Activated naive CD8-positive, alpha-beta T cell treated with anti-CD3 and anti-CD28 coated beads, Interleukin-2, amount 10 ng/mL, durations not matched to agents 7 days and 5 days (primary cell): ENCODE measurements at regions not wholly inside any gene's neighbourhood (a gene's known extent, or its start where the extent isn't known, plus 50 kb on each side); places are given as distances from the start of the nearest gene placed in this dataset.
A peak's percentile ranks its signal among the peaks of the same experiment; 100 is the strongest.

ENCODE experiments used
- ATAC-seq: fragments of 150-1000 bp; cut with Tn5 transposase; one replicate; pipeline ENCODE4 v1.10.0; 2021; ENCODE audit warnings: low read depth, moderate library complexity
- POLR2A ChIA-PET: fragments of 350-600 bp; sonication (Branson Sonifier 250); formaldehyde crosslinking; loops from one replicate; lab custom pipeline; 2021; ENCODE audit warnings: antibody characterized with exemption; lab: Charles Lee
- DNase-seq: peaks from one replicate; pipeline ENCODE4 v3.0.0; 2021
- H3K27ac Mint-ChIP-seq: one replicate; pipeline ENCODE4 v1.8.0; 2022; ENCODE audit warnings: mild to moderate bottlenecking, mixed read lengths
- H3K27me3 Mint-ChIP-seq: one replicate; pipeline ENCODE4 v1.8.0; 2022; ENCODE audit warnings: mild to moderate bottlenecking, moderate library complexity, mixed read lengths
- H3K36me3 Mint-ChIP-seq: one replicate; pipeline ENCODE4 v1.8.0; 2021; ENCODE audit warnings: mild to moderate bottlenecking, mixed read lengths
- H3K4me1 Mint-ChIP-seq: one replicate; pipeline ENCODE4 v1.8.0; 2021; ENCODE audit warnings: mixed read lengths
- H3K4me3 Mint-ChIP-seq: one replicate; pipeline ENCODE4 v1.8.0; 2022; ENCODE audit warnings: mild to moderate bottlenecking, moderate library complexity, mixed read lengths
- H3K9me3 Mint-ChIP-seq: one replicate; pipeline ENCODE4 v1.8.0; 2021; ENCODE audit warnings: mixed read lengths

GRCh38 chr18:11553098-11553940 is 56.1 kb upstream of the SLC35G4 start:
- Mint-ChIP-seq H3K4me1 (peaks cover 4% of the 10 kb centered on the region), H3K9me3 (no peaks in the 10 kb centered on the region), H3K27ac (no peak overlapping the region), H3K4me3 (no peak overlapping the region), H3K36me3 (no peaks in the 10 kb centered on the region), H3K27me3 (peaks cover 7% of the 10 kb centered on the region)
- POLR2A ChIA-PET: no interaction called here
- peak; percentile 60 for ATAC-seq
- DNase-seq: no peak

DNA sequence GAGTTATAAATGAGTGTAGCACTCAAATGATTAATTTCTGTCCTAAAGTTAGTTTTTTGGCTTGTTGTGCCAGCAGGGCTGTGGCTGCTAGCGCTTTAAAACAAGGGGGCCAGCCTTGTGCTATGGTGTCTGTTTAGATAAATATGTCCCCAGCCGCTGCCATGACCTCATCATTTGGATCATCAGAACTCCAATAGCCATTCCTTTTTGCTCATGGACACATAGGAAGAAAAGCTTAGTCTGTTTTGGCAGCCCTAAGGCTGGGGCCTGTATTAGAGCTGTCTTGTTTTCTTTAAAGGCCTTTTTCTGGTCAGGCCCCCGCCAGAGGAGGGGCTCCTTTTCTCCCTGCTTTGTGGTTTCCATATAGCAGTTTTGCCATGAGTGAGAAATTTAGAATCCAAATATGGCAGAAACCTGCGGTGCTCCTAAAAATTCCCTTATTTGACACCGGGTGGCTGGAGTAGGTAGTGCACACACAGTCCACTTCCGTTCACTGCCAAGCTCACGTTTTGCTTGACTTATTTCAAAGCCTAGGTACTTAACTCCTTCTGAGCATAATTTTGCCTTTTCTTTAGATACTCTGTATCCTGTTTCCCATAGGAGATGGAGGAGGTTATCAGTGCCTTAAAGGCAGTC is 60.4 kb upstream of the SLC35G4 start:
- no peak for DNase-seq
- H3K27ac Mint-ChIP-seq: no peak overlapping the region
- POLR2A ChIA-PET: no interaction called here
- peaks cover 6% of the 10 kb centered on the region for H3K9me3 Mint-ChIP-seq
- H3K27me3 Mint-ChIP-seq: peaks cover 6% of the 10 kb centered on the region
- no peak overlapping the region for H3K4me3 Mint-ChIP-seq
- no peak for ATAC-seq
- peaks cover 4% of the 10 kb centered on the region for H3K4me1 Mint-ChIP-seq
- no peaks in the 10 kb centered on the region for H3K36me3 Mint-ChIP-seq

DNA sequence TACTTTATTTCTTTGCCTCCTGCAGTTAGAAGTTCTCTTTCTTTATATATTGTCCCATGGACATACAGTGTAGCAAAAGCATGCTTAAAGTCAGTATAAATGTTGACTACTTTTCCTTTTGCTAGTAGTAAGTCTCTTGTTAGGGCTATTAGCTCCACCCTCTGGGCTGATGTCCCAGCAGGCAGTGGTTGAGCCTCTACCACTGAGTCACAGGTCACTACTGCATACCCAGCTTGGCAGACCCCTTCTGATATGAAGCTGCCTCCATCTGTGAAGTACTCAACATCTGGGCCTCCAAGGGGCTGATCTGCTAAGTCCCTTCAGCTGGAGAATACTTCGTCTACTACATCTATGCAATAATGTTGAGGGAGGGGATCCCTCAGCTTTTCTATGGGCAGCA is 61.0 kb upstream of the SLC35G4 start:
- Mint-ChIP-seq H3K36me3 (no peaks in the 10 kb centered on the region), H3K4me1 (peaks cover 2% of the 10 kb centered on the region), H3K9me3 (peaks cover 6% of the 10 kb centered on the region), H3K4me3 (no peak overlapping the region), H3K27ac (no peak overlapping the region), H3K27me3 (peaks cover 4% of the 10 kb centered on the region)
- ATAC-seq (no peak), DNase-seq (no peak)
- POLR2A ChIA-PET: no interaction called here

DNA sequence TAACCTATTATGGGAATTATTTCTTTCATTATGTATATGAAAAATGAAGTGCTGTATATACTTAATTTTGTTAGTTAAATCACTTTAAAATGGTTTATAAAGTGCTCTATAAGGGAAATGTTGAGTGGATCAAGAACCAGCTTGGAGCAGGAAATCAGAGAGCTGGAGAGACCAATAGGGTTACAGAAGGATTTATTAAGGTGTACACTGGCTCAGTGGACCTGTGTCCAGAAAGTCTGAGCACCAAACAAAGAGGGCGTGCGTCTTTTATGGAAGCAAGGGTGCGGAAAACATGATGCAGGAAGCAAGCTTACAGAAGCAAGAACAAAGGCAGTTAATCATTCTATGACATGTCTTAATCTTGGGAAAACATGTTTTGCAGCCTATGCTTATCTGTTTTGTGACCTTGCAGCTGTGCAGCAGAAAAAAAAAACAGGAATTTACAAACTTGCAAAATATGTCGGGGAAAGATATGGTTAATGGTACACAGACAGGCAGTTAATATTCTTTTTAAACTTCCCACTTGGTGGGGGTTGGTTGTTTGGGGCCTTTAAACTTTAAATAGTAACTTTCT is 65.2 kb upstream of the SLC35G4 start:
- Mint-ChIP-seq H3K4me1 (no peaks in the 10 kb centered on the region), H3K36me3 (no peaks in the 10 kb centered on the region), H3K27me3 (peaks cover 9% of the 10 kb centered on the region), H3K4me3 (no peak overlapping the region), H3K9me3 (peaks cover 6% of the 10 kb centered on the region), H3K27ac (no peak overlapping the region)
- ATAC-seq: no peak
- POLR2A ChIA-PET: no interaction called here
- DNase-seq: no peak

DNA sequence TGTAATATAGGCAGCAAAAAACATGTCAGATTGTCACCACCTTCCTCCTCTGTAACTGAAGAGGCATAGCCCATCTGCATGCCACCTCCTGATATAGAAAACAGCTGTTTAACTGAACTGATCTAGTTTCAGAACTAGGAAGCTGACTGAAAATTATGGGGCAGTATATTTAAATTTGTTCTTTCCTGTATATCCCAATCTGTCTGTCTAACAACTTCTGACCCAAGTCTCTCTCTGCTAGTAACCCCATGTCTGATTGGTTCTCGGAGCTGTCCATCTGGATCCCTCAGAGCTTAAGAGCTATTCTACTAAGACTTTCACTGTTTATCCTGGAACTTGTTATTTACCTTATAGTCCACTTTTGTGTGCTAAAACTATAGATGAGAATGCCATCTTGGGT is 68.2 kb upstream of the SLC35G4 start:
- no peaks in the 10 kb centered on the region for H3K36me3 Mint-ChIP-seq
- peaks cover 6% of the 10 kb centered on the region for H3K9me3 Mint-ChIP-seq
- DNase-seq: no peak
- H3K4me3 Mint-ChIP-seq: no peak overlapping the region
- H3K27me3 Mint-ChIP-seq: peaks cover 9% of the 10 kb centered on the region
- POLR2A ChIA-PET: no interaction called here
- no peak for ATAC-seq
- no peak overlapping the region for H3K27ac Mint-ChIP-seq
- H3K4me1 Mint-ChIP-seq: no peaks in the 10 kb centered on the region

- DNase-seq (no peak), ATAC-seq (no peak)
- POLR2A ChIA-PET: no interaction called here
- H3K27ac Mint-ChIP-seq: no peak overlapping the region
- no peaks in the 10 kb centered on the region for H3K36me3 Mint-ChIP-seq
- H3K9me3 Mint-ChIP-seq: peaks cover 1% of the 10 kb centered on the region
- H3K27me3 Mint-ChIP-seq: peaks cover 6% of the 10 kb centered on the region
- H3K4me3 Mint-ChIP-seq: no peak overlapping the region
- no peaks in the 10 kb centered on the region for H3K4me1 Mint-ChIP-seq
Measured at GRCh38 chr18:11533942-11534496, 75.4 kb upstream of the SLC35G4 start.

GRCh38 chr18:11533513-11533890 is 75.9 kb upstream of the SLC35G4 start:
- ATAC-seq: no peak
- Mint-ChIP-seq H3K27ac (no peak overlapping the region), H3K4me3 (no peak overlapping the region), H3K36me3 (no peaks in the 10 kb centered on the region), H3K27me3 (peaks cover 6% of the 10 kb centered on the region), H3K4me1 (no peaks in the 10 kb centered on the region), H3K9me3 (peaks cover 1% of the 10 kb centered on the region)
- POLR2A ChIA-PET: no interaction called here
- DNase-seq: no peak

GRCh38 chr18:11532758-11533512 is 76.5 kb upstream of the SLC35G4 start:
- Mint-ChIP-seq H3K36me3 (no peaks in the 10 kb centered on the region), H3K27ac (no peak overlapping the region), H3K27me3 (peaks cover 4% of the 10 kb centered on the region), H3K9me3 (peaks cover 1% of the 10 kb centered on the region), H3K4me1 (no peaks in the 10 kb centered on the region), H3K4me3 (no peak overlapping the region)
- DNase-seq (no peak), ATAC-seq (no peak)
- POLR2A ChIA-PET: no interaction called here

- no peaks in the 10 kb centered on the region for H3K9me3 Mint-ChIP-seq
- no peak overlapping the region for H3K4me3 Mint-ChIP-seq
- DNase-seq: no peak
- ATAC-seq: no peak
- POLR2A ChIA-PET: no interaction called here
- no peaks in the 10 kb centered on the region for H3K27me3 Mint-ChIP-seq
- no peak overlapping the region for H3K27ac Mint-ChIP-seq
- H3K4me1 Mint-ChIP-seq: no peaks in the 10 kb centered on the region
- no peaks in the 10 kb centered on the region for H3K36me3 Mint-ChIP-seq
Measured at GRCh38 chr18:11529081-11529480, 80.3 kb upstream of the SLC35G4 start.

DNA sequence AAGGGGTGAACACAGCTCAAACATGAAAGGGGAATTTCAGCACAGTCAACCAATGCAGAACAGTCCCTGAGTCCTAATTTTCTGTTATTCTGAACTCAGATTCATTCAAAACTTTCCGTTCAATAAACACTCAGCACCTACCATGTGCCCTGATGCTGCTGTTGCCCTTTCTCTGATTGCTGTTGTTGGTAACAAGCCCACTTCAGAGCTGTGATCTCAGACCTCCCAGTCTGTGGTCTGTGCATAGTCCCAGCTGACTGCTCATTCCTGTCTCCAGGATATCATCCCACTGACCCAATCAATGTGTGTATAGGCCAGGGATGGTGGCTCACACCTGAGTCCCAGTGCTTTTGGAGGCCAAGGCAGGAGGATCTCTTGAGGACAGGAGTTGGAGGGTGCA is 82.7 kb upstream of the SLC35G4 start:
- no peaks in the 10 kb centered on the region for H3K9me3 Mint-ChIP-seq
- H3K4me3 Mint-ChIP-seq: no peak overlapping the region
- DNase-seq (no peak), ATAC-seq (no peak)
- H3K36me3 Mint-ChIP-seq: no peaks in the 10 kb centered on the region
- no peak overlapping the region for H3K27ac Mint-ChIP-seq
- POLR2A ChIA-PET: no interaction called here
- peaks cover 2% of the 10 kb centered on the region for H3K27me3 Mint-ChIP-seq
- H3K4me1 Mint-ChIP-seq: no peaks in the 10 kb centered on the region

- Mint-ChIP-seq H3K4me3 (no peak overlapping the region), H3K27me3 (peaks cover 5% of the 10 kb centered on the region), H3K9me3 (no peaks in the 10 kb centered on the region), H3K36me3 (no peaks in the 10 kb centered on the region), H3K4me1 (no peaks in the 10 kb centered on the region), H3K27ac (no peak overlapping the region)
- DNase-seq (no peak), ATAC-seq (no peak)
- POLR2A ChIA-PET: no interaction called here
Measured at GRCh38 chr18:11523804-11524203, 85.6 kb upstream of the SLC35G4 start.

DNA sequence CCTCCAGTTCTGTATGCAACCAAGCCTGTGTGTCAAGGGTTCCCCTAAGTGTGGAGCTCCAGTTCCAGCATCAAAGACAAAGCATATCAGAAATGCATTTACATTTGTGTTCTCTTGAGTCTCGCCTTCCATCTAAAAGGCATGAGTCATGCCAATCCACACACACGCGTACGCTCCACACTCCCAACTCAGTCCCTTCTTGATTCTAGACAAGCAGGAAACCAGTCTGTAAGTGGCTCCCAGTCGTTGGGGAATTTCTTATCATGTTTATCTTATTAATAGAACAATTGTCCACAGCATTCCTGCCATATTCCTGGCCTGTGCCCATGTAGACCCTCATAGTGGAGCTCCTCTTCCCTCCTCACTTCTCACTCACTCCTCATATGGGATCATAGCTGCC is 86.4 kb upstream of the SLC35G4 start:
- POLR2A ChIA-PET: no interaction called here
- no peak for ATAC-seq
- no peak for DNase-seq

GRCh38 chr18:11521853-11522252 is 87.5 kb upstream of the SLC35G4 start:
- peaks cover 5% of the 10 kb centered on the region for H3K27me3 Mint-ChIP-seq
- no peak overlapping the region for H3K27ac Mint-ChIP-seq
- DNase-seq (no peak), ATAC-seq (no peak)
- no peak overlapping the region for H3K4me3 Mint-ChIP-seq
- H3K36me3 Mint-ChIP-seq: no peaks in the 10 kb centered on the region
- POLR2A ChIA-PET: no interaction called here
- no peaks in the 10 kb centered on the region for H3K4me1 Mint-ChIP-seq
- H3K9me3 Mint-ChIP-seq: no peaks in the 10 kb centered on the region

More for the DNA sequence above, 86.4 kb upstream of the SLC35G4 start:
- H3K36me3 Mint-ChIP-seq: no peaks in the 10 kb centered on the region
- H3K4me1 Mint-ChIP-seq: no peaks in the 10 kb centered on the region
- peaks cover 5% of the 10 kb centered on the region for H3K27me3 Mint-ChIP-seq
- no peaks in the 10 kb centered on the region for H3K9me3 Mint-ChIP-seq
- H3K4me3 Mint-ChIP-seq: no peak overlapping the region
- no peak overlapping the region for H3K27ac Mint-ChIP-seq
